SH-SY5Y (cell line): ENCODE measurements at regions not wholly inside any gene's neighbourhood (a gene's known extent, or its start where the extent isn't known, plus 50 kb on each side); places are given as distances from the start of the nearest gene placed in this dataset.

ENCODE experiments used
- GATA2 ChIP-seq: IDR thresholded peaks from 2 replicates; pipeline ENCODE4 v1.6.1; 2011; ENCODE audit warnings: mild to moderate bottlenecking, low read depth, low read length
- GATA3 ChIP-seq: IDR thresholded peaks from 2 replicates; pipeline ENCODE4 v1.6.1; 2011; ENCODE audit warnings: low read depth, mild to moderate bottlenecking, low read length, moderate library complexity

- no peak for TF ChIP-seq GATA2
- TF ChIP-seq GATA3 = no peak
These were observed 126.5 kb upstream of the CDH18 start for GRCh38 chr5:20114526-20114925.
